ENCODE measurements at regions not wholly inside any gene's neighbourhood (a gene's known extent, or its start where the extent isn't known, plus 50 kb on each side); places are given as distances from the start of the nearest gene placed in this dataset.

- peaks cover 14% of the 10 kb centered on the region; the same call in 1 of the 2 replicates for H3K27me3 ChIP-seq (ENCODE audit: insufficient read depth, low read length)
- peaks cover 10% of the 10 kb centered on the region; the same call in 1 of the 2 replicates for H3K4me1 ChIP-seq (ENCODE audit: insufficient read depth, low read length)
- no peak overlapping the region for H3K9ac ChIP-seq (ENCODE audit: low read depth, low read length)
- H3K36me3 ChIP-seq (ENCODE audit: insufficient read depth, low read depth, low read length) = no peaks in the 10 kb centered on the region
- no peak overlapping the region for H3K4me3 ChIP-seq (ENCODE audit: low read length)
- H3K27ac ChIP-seq (ENCODE audit: low read length) = no peak overlapping the region
- H3K9me3 ChIP-seq (ENCODE audit: insufficient read depth, low read depth, low read length) = no peaks in the 10 kb centered on the region
Observed at GRCh38 chr3:156608601-156609514, 53.9 kb upstream of the SSR3 start.

DNA sequence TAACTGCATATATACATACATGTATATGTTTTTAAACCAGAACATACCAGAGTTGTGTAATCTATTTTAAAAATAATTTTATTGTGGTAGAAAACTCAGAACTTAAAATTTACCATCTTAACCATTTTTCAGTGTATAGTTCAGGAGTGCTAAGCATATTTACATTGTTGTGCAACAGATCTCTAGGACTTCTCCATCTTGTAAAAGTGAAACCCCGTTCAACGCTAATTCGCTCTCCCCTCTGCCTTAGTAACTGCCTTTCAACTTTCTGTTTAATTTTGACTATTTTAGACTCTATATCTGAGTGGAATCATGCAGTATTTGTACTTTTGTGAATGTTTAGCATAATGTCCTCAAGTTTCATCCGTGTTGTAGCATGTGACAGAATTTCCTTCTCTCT, 51.8 kb upstream of the SSR3 start:
- no peaks in the 10 kb centered on the region for H3K36me3 ChIP-seq (ENCODE audit: insufficient read depth, low read depth, low read length)
- H3K4me3 ChIP-seq (ENCODE audit: low read length) = peak overlapping the region; percentile 80; the same call in 1 of the 2 replicates
- H3K27ac ChIP-seq (ENCODE audit: low read length) = no peak overlapping the region
- peaks cover 10% of the 10 kb centered on the region; the same call in 1 of the 2 replicates for H3K4me1 ChIP-seq (ENCODE audit: insufficient read depth, low read length)
- no peaks in the 10 kb centered on the region for H3K9me3 ChIP-seq (ENCODE audit: insufficient read depth, low read depth, low read length)
- peaks cover 14% of the 10 kb centered on the region; the same call in 1 of the 2 replicates for H3K27me3 ChIP-seq (ENCODE audit: insufficient read depth, low read length)
- no peak overlapping the region; the same call in 1 of the 2 replicates for H3K9ac ChIP-seq (ENCODE audit: low read depth, low read length)

- peak overlapping the region; percentile 79; the same call in 1 of the 2 replicates for H3K9ac ChIP-seq (ENCODE audit: low read depth, low read length)
- H3K27me3 ChIP-seq (ENCODE audit: insufficient read depth, low read length) = peaks cover 14% of the 10 kb centered on the region; the same call in 1 of the 2 replicates
- peaks cover 10% of the 10 kb centered on the region; the same call in 1 of the 2 replicates for H3K4me1 ChIP-seq (ENCODE audit: insufficient read depth, low read length)
- H3K4me3 ChIP-seq (ENCODE audit: low read length) = peak overlapping the region; percentile 80
- H3K9me3 ChIP-seq (ENCODE audit: insufficient read depth, low read depth, low read length) = no peaks in the 10 kb centered on the region
- no peaks in the 10 kb centered on the region for H3K36me3 ChIP-seq (ENCODE audit: insufficient read depth, low read depth, low read length)
- H3K27ac ChIP-seq (ENCODE audit: low read length) = no peak overlapping the region
Observed at GRCh38 chr3:156605686-156606605, 51.0 kb upstream of the SSR3 start.

GRCh38 chr3:156604642-156605144, 49.8 kb upstream of the SSR3 start:
- Histone ChIP-seq H3K4me3 (ENCODE audit: low read length) (no peak overlapping the region), H3K4me1 (ENCODE audit: insufficient read depth, low read length) (peaks cover 10% of the 10 kb centered on the region; the same call in 1 of the 2 replicates), H3K36me3 (ENCODE audit: insufficient read depth, low read depth, low read length) (no peaks in the 10 kb centered on the region), H3K27ac (ENCODE audit: low read length) (no peak overlapping the region), H3K9me3 (ENCODE audit: insufficient read depth, low read depth, low read length) (no peaks in the 10 kb centered on the region), H3K27me3 (ENCODE audit: insufficient read depth, low read length) (peaks cover 14% of the 10 kb centered on the region; the same call in 1 of the 2 replicates), H3K9ac (ENCODE audit: low read depth, low read length) (no peak overlapping the region)

All from iPS-20b (cell line).